ENCODE measurements at regions not wholly inside any gene's neighbourhood (a gene's known extent, or its start where the extent isn't known, plus 50 kb on each side); places are given as distances from the start of the nearest gene placed in this dataset.

DNA sequence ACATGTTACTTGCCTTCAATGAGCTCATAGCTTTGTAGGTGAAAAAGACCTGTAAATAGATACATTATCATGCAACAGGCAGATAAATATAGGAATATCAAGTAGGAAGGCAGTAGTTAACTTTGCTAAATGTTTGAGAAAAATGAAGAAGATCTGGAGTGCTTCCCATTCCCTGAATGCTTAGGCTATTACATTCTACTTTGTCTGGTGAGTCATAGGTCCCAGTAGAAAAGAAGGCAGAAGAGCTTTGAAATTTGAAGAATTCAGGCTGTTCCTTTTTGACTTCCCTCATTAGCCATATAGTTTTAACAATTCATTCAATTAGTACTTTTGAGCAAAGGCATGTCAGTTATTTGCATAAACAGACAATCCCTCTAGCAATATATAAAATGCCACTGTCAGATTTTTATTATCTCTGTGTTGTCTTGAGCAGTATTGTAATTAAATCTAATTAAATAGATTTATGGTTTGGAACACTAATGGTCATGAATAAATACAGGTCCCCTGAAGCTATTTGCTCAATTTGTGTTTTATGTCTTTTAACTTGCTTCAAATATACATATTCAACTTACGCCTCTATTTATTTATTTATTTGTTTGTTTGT is 875.0 kb downstream of the REEP3 start:
- TF ChIP-seq ZNF521 (tag by site-specific recombination; IDR thresholded peaks at IDR 0.05): no peak
- TF ChIP-seq ZNF24 (tag by site-specific recombination; IDR thresholded peaks at IDR 0.05): no peak
- H3K9me3 ChIP-seq (ENCODE audit: control insufficient read depth, insufficient read depth, low read depth, low read length): no peaks in the 10 kb centered on the region
- POLR2A ChIA-PET: no interaction called here
- H3K27ac ChIP-seq (ENCODE audit: extremely low read depth, low read depth, low read length): no peak overlapping the region
- H3K4me1 ChIP-seq (ENCODE audit: control insufficient read depth, insufficient read depth, low read length): no peaks in the 10 kb centered on the region
- H3K36me3 ChIP-seq (ENCODE audit: control insufficient read depth in 2 of 2, insufficient read depth in 1 of 2, low read length in 2 of 2): no peaks in the 10 kb centered on the region
- no peak overlapping the region for H3K4me3 ChIP-seq (ENCODE audit: low read depth, low read length)
- CTCF ChIA-PET: interaction anchor here (0.8 kb wide), 1 partner anchor 355 kb away, joined by 3 read pairs; no protein-coding TSS in a partner anchor

- no peaks in the 10 kb centered on the region for H3K9me3 ChIP-seq (ENCODE audit: control insufficient read depth, insufficient read depth, low read depth, low read length)
- H3K4me1 ChIP-seq (ENCODE audit: control insufficient read depth, insufficient read depth, low read length): no peaks in the 10 kb centered on the region
- no peak overlapping the region for H3K4me3 ChIP-seq (ENCODE audit: low read depth, low read length)
- ChIA-PET POLR2A (no interaction called here), CTCF (no interaction called here)
- H3K27ac ChIP-seq (ENCODE audit: extremely low read depth, low read depth, low read length): no peak overlapping the region
- H3K36me3 ChIP-seq (ENCODE audit: control insufficient read depth in 2 of 2, insufficient read depth in 1 of 2, low read length in 2 of 2): no peaks in the 10 kb centered on the region
- no peak for TF ChIP-seq ZNF280C (tag by site-specific recombination; IDR thresholded peaks at IDR 0.05)
- TF ChIP-seq, protein P1, sequence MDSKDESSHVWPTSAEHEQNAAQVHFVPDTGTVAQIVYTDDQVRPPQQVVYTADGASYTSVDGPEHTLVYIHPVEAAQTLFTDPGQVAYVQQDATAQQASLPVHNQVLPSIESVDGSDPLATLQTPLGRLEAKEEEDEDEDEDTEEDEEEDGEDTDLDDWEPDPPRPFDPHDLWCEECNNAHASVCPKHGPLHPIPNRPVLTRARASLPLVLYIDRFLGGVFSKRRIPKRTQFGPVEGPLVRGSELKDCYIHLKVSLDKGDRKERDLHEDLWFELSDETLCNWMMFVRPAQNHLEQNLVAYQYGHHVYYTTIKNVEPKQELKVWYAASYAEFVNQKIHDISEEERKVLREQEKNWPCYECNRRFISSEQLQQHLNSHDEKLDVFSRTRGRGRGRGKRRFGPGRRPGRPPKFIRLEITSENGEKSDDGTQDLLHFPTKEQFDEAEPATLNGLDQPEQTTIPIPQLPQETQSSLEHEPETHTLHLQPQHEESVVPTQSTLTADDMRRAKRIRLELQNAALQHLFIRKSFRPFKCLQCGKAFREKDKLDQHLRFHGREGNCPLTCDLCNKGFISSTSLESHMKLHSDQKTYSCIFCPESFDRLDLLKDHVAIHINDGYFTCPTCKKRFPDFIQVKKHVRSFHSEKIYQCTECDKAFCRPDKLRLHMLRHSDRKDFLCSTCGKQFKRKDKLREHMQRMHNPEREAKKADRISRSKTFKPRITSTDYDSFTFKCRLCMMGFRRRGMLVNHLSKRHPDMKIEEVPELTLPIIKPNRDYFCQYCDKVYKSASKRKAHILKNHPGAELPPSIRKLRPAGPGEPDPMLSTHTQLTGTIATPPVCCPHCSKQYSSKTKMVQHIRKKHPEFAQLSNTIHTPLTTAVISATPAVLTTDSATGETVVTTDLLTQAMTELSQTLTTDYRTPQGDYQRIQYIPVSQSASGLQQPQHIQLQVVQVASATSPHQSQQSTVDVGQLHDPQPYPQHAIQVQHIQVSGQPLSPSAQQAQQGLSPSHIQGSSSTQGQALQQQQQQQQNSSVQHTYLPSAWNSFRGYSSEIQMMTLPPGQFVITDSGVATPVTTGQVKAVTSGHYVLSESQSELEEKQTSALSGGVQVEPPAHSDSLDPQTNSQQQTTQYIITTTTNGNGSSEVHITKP (tag by site-specific recombination; IDR thresholded peaks at IDR 0.05): no peak
- no peak for TF ChIP-seq ZNF302 (tag by site-specific recombination; IDR thresholded peaks at IDR 0.05; ENCODE audit: low read depth)
- TF ChIP-seq ZBTB11 (tag by site-specific recombination; conservative IDR thresholded peaks at IDR 0.05; ENCODE audit: low read depth): no peak
- TF ChIP-seq ZBTB6 (tag by site-specific recombination; IDR thresholded peaks at IDR 0.05): no peak
- no peak for TF ChIP-seq SP3 (tag by site-specific recombination; IDR thresholded peaks at IDR 0.05)
- no peak for TF ChIP-seq ZBTB26 (tag by site-specific recombination; optimal IDR thresholded peaks at IDR 0.05)
- no peak for TF ChIP-seq ZNF639 (tag by site-specific recombination; IDR thresholded peaks at IDR 0.05)
- TF ChIP-seq KLF7 (tag by site-specific recombination; IDR thresholded peaks at IDR 0.05; ENCODE audit: borderline replicate concordance): no peak
- no peak for TF ChIP-seq ZNF626 (tag by site-specific recombination; IDR thresholded peaks at IDR 0.05)
- no peak for TF ChIP-seq ZNF214 (tag by site-specific recombination; IDR thresholded peaks at IDR 0.05; ENCODE audit: borderline replicate concordance)
- TF ChIP-seq SCRT2 (tag by site-specific recombination; IDR thresholded peaks at IDR 0.05): no peak
These were observed 875.9 kb downstream of the REEP3 start for GRCh38 chr10:64397125-64397524.
